WTC11 (cell line): ENCODE measurements at regions not wholly inside any gene's neighbourhood (a gene's known extent, or its start where the extent isn't known, plus 50 kb on each side); places are given as distances from the start of the nearest gene placed in this dataset.

Experiments
- ATAC-seq: fragments of 200-7000 bp; cut with Tn5 transposase; 2 replicates; pipeline ENCODE4 v1.10.0; 2021; ENCODE audit warnings: mild to moderate bottlenecking, moderate library complexity
- CTCF ChIA-PET: fragments of 300-600 bp; sonication (Branson Sonifier 250); formaldehyde crosslinking; loops from one replicate; lab custom pipeline; 2021; ENCODE audit warnings: antibody characterized with exemption; lab: Charles Lee
- POLR2A ChIA-PET: fragments of 350-600 bp; sonication (Branson Sonifier 250); formaldehyde crosslinking; loops from one replicate; lab custom pipeline; 2021; ENCODE audit warnings: antibody characterized with exemption; lab: Charles Lee
- DNase-seq: peaks from one replicate; pipeline ENCODE4 v3.0.0; 2021; ENCODE audit warnings: low spot score
- H3K27ac Mint-ChIP-seq: 2 replicates; pipeline ENCODE4 v1.8.0; 2021; ENCODE audit warnings: mixed read lengths
- H3K27me3 Mint-ChIP-seq: 2 replicates; pipeline ENCODE4 v1.8.0; 2021; ENCODE audit warnings: low read depth, mild to moderate bottlenecking, moderate library complexity, mixed read lengths
- H3K36me3 Mint-ChIP-seq: 2 replicates; pipeline ENCODE4 v1.8.0; 2021; ENCODE audit warnings: mixed read lengths
- H3K4me1 Mint-ChIP-seq: 2 replicates; pipeline ENCODE4 v1.8.0; 2022; ENCODE audit warnings: mixed read lengths
- H3K4me3 Mint-ChIP-seq: 2 replicates; pipeline ENCODE4 v1.8.0; 2021; ENCODE audit warnings: mild to moderate bottlenecking, moderate library complexity, mixed read lengths
- H3K9me3 Mint-ChIP-seq: 2 replicates; pipeline ENCODE4 v1.8.0; 2021; ENCODE audit warnings: mixed read lengths
- ATF3 ChIP-seq: sonication (generic); formaldehyde crosslinking; conservative IDR thresholded peaks from 2 replicates; pipeline ENCODE4 v1.8.1; 2022; ENCODE audit warnings: mild to moderate bottlenecking, missing genetic modification reagents
- ATF6 ChIP-seq: sonication (generic); formaldehyde crosslinking; IDR thresholded peaks from 2 replicates; pipeline ENCODE4 v1.8.1; 2023; ENCODE audit warnings: mild to moderate bottlenecking, missing genetic modification reagents
- CBFB ChIP-seq: sonication (generic); formaldehyde crosslinking; IDR thresholded peaks from 2 replicates; pipeline ENCODE4 v1.8.1; 2022; ENCODE audit warnings: mild to moderate bottlenecking, low read depth, missing genetic modification reagents
- E2F1 ChIP-seq: sonication (generic); formaldehyde crosslinking; IDR thresholded peaks from 2 replicates; pipeline ENCODE4 v1.8.0; 2022; ENCODE audit warnings: mild to moderate bottlenecking, missing genetic modification reagents
- ESRRA ChIP-seq: sonication (generic); formaldehyde crosslinking; IDR thresholded peaks from 2 replicates; pipeline ENCODE4 v1.8.1; 2022; ENCODE audit warnings: mild to moderate bottlenecking, missing genetic modification reagents, borderline replicate concordance
- FOXP1 ChIP-seq: sonication (generic); formaldehyde crosslinking; IDR thresholded peaks from 2 replicates; pipeline ENCODE4 v1.8.0; 2022; ENCODE audit warnings: missing genetic modification reagents, mild to moderate bottlenecking, moderate library complexity, borderline replicate concordance
- GABPB1 ChIP-seq: sonication (generic); formaldehyde crosslinking; IDR thresholded peaks from 2 replicates; pipeline ENCODE4 v1.8.1; 2023; ENCODE audit warnings: mild to moderate bottlenecking, missing genetic modification reagents
- GRHL2 ChIP-seq: fragments of 250-450 bp; sonication (Bioruptor Pico); IDR thresholded peaks from 2 replicates; pipeline ENCODE4 v1.8.0; 2022; ENCODE audit warnings: mild to moderate bottlenecking, moderate library complexity; ENCODE audit not compliant: insufficient replicate concordance, severe bottlenecking
- JUN ChIP-seq: sonication (generic); formaldehyde crosslinking; IDR thresholded peaks from 2 replicates; pipeline ENCODE4 v1.8.0; 2023; ENCODE audit warnings: mild to moderate bottlenecking, missing genetic modification reagents
- MLX ChIP-seq: sonication (generic); formaldehyde crosslinking; IDR thresholded peaks from 2 replicates; pipeline ENCODE4 v1.8.1; 2023; ENCODE audit warnings: mild to moderate bottlenecking, missing genetic modification reagents, moderate library complexity
- NR2C2 ChIP-seq: sonication (generic); formaldehyde crosslinking; IDR thresholded peaks from 2 replicates; pipeline ENCODE4 v1.8.0; 2022; ENCODE audit warnings: mild to moderate bottlenecking, missing genetic modification reagents
- STAT6 ChIP-seq: sonication (generic); formaldehyde crosslinking; conservative IDR thresholded peaks from 2 replicates; pipeline ENCODE4 v1.8.1; 2023; ENCODE audit warnings: mild to moderate bottlenecking, low read depth, missing genetic modification reagents, moderate library complexity
- ZBTB21 ChIP-seq: sonication (generic); formaldehyde crosslinking; IDR thresholded peaks from 2 replicates; pipeline ENCODE4 v1.8.1; 2023; ENCODE audit warnings: mild to moderate bottlenecking, missing genetic modification reagents, borderline replicate concordance
- ZMAT4 ChIP-seq: fragments of 250-450 bp; sonication (Bioruptor Pico); IDR thresholded peaks from 2 replicates; pipeline ENCODE4 v1.9.0; 2021; ENCODE audit warnings: mild to moderate bottlenecking
- ZNF232 ChIP-seq: sonication (generic); formaldehyde crosslinking; IDR thresholded peaks from 2 replicates; pipeline ENCODE4 v1.8.0; 2022; ENCODE audit warnings: mild to moderate bottlenecking, missing genetic modification reagents
- ZNF423 ChIP-seq: fragments of 250-450 bp; sonication (Bioruptor Pico); IDR thresholded peaks from 2 replicates; pipeline ENCODE4 v2.1.2; 2022; ENCODE audit warnings: mild to moderate bottlenecking, moderate library complexity
- ZSCAN18 ChIP-seq: fragments of 250-450 bp; sonication (Bioruptor Pico); IDR thresholded peaks from 2 replicates; pipeline ENCODE4 v2.1.2; 2022; ENCODE audit warnings: mild to moderate bottlenecking, moderate library complexity
- TF ChIP-seq, protein P1 (sequence below): sonication (generic); formaldehyde crosslinking; IDR thresholded peaks from 2 replicates; pipeline ENCODE4 v1.8.1; 2023; ENCODE audit warnings: mild to moderate bottlenecking, missing genetic modification reagents, borderline replicate concordance
- TF ChIP-seq, protein P2 (sequence below): sonication (generic); formaldehyde crosslinking; IDR thresholded peaks from 2 replicates; pipeline ENCODE4 v1.8.0; 2023; ENCODE audit warnings: missing genetic modification reagents
- TF ChIP-seq, protein P3 (sequence below): fragments of 250-450 bp; sonication (Bioruptor Pico); IDR thresholded peaks from 2 replicates; pipeline ENCODE4 v1.9.0; 2021; ENCODE audit warnings: moderate library complexity, mild to moderate bottlenecking, inconsistent platforms, borderline replicate concordance

GRCh38 chr2:147621656-147622197 lies 223.1 kb upstream of the ACVR2A start:
- CTCF ChIA-PET = no interaction called here
- DNase-seq = no peak
- H3K4me3 Mint-ChIP-seq = no peak overlapping the region

More at GRCh38 chr2:147621656-147622197, 223.1 kb upstream of the ACVR2A start:
- Mint-ChIP-seq H3K27ac (no peak overlapping the region), H3K9me3 (no peaks in the 10 kb centered on the region), H3K36me3 (no peaks in the 10 kb centered on the region), H3K27me3 (no peaks in the 10 kb centered on the region), H3K4me1 (peaks cover 15% of the 10 kb centered on the region)
- TF ChIP-seq MLX (CRISPR knock-in tag) (no peak), JUN (no peak), ESRRA (no peak), NR2C2 (CRISPR knock-in tag) (no peak), GRHL2 (CRISPR knock-in tag) (no peak), ZBTB21 (no peak), ZNF423 (CRISPR knock-in tag) (no peak), E2F1 (CRISPR knock-in tag) (no peak), ZMAT4 (no peak), STAT6 (CRISPR knock-in tag) (no peak), CBFB (no peak), GABPB1 (CRISPR knock-in tag) (no peak), ZSCAN18 (CRISPR knock-in tag) (no peak), ATF6 (no peak), FOXP1 (CRISPR knock-in tag) (no peak), ATF3 (no peak), ZNF232 (CRISPR knock-in tag) (no peak)
- TF ChIP-seq, protein P1, sequence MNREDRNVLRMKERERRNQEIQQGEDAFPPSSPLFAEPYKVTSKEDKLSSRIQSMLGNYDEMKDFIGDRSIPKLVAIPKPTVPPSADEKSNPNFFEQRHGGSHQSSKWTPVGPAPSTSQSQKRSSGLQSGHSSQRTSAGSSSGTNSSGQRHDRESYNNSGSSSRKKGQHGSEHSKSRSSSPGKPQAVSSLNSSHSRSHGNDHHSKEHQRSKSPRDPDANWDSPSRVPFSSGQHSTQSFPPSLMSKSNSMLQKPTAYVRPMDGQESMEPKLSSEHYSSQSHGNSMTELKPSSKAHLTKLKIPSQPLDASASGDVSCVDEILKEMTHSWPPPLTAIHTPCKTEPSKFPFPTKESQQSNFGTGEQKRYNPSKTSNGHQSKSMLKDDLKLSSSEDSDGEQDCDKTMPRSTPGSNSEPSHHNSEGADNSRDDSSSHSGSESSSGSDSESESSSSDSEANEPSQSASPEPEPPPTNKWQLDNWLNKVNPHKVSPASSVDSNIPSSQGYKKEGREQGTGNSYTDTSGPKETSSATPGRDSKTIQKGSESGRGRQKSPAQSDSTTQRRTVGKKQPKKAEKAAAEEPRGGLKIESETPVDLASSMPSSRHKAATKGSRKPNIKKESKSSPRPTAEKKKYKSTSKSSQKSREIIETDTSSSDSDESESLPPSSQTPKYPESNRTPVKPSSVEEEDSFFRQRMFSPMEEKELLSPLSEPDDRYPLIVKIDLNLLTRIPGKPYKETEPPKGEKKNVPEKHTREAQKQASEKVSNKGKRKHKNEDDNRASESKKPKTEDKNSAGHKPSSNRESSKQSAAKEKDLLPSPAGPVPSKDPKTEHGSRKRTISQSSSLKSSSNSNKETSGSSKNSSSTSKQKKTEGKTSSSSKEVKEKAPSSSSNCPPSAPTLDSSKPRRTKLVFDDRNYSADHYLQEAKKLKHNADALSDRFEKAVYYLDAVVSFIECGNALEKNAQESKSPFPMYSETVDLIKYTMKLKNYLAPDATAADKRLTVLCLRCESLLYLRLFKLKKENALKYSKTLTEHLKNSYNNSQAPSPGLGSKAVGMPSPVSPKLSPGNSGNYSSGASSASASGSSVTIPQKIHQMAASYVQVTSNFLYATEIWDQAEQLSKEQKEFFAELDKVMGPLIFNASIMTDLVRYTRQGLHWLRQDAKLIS = no peak
- TF ChIP-seq, protein P2, sequence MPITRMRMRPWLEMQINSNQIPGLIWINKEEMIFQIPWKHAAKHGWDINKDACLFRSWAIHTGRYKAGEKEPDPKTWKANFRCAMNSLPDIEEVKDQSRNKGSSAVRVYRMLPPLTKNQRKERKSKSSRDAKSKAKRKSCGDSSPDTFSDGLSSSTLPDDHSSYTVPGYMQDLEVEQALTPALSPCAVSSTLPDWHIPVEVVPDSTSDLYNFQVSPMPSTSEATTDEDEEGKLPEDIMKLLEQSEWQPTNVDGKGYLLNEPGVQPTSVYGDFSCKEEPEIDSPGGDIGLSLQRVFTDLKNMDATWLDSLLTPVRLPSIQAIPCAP (CRISPR knock-in tag) = no peak
- TF ChIP-seq, protein P3, sequence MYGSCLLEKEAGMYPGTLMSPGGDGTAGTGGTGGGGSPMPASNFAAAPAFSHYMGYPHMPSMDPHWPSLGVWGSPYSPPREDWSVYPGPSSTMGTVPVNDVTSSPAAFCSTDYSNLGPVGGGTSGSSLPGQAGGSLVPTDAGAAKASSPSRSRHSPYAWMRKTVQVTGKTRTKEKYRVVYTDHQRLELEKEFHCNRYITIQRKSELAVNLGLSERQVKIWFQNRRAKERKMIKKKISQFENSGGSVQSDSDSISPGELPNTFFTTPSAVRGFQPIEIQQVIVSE = no peak
- POLR2A ChIA-PET = no interaction called here
- ATAC-seq = no peak
